GM10248 (cell line): ENCODE measurements at regions not wholly inside any gene's neighbourhood (a gene's known extent, or its start where the extent isn't known, plus 50 kb on each side); places are given as distances from the start of the nearest gene placed in this dataset.

Experiments used
- CTCF ChIA-PET: fragments of 300-600 bp; sonication (Branson Sonifier 250); formaldehyde crosslinking; extraction: SDS; loops from one replicate; lab custom pipeline; 2021; ENCODE audit warnings: antibody characterized with exemption; lab: Yijun Ruan, JAX
- POLR2A ChIA-PET: fragments of 350-650 bp; sonication (Branson Sonifier 250); formaldehyde crosslinking; extraction: SDS; loops from one replicate; lab custom pipeline; 2020; ENCODE audit warnings: antibody characterized with exemption; lab: Yijun Ruan, JAX
- DNase-seq: peaks from one replicate; pipeline ENCODE4 v3.0.0; 2012; ENCODE audit errors: extremely low spot score
- TF ChIP-seq, protein P1 (sequence below): IDR thresholded peaks from 2 replicates; pipeline ENCODE4 v1.5.1; 2012; ENCODE audit warnings: mild to moderate bottlenecking, low read depth; ENCODE audit errors: extremely low read depth, missing control alignments, control extremely low read depth

DNA sequence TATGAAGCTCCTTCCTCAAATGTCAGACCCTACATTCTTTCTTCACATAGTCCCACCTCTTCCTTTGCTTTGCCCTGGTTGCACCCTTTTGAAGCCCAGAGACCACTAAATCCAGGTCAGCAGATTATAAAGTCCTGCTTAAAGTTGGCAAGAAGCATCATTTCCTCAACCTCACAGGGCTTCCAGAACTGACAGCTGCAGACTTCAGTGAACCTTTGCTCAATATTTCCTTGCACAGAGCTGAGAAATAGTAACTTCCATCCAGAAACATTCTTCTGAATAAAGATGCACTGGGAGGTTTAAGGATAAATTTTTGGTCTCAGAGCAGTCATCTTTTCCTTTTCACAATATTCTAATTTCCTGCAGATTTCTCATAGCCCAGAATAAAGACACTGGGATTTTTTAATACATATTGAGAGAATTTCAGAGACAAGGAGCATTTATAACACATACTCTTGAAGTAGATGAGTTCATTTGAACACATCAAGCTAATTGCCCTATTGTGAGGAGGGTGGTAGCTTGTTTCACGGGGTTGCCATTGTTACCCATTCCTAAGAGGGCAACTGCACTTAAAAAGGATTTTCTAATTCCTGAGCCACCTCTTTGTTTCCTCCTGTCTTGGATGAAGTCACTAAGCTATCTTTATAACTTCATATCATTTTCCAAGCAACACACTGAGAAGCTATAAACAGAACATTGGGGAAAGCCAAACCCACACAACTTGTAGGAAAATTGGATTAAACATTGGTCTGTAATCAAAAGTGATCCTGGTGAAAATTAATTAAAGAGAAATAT is 150.2 kb upstream of the PLN start:
- POLR2A ChIA-PET = no interaction called here
- no peak for DNase-seq
- TF ChIP-seq, protein P1, sequence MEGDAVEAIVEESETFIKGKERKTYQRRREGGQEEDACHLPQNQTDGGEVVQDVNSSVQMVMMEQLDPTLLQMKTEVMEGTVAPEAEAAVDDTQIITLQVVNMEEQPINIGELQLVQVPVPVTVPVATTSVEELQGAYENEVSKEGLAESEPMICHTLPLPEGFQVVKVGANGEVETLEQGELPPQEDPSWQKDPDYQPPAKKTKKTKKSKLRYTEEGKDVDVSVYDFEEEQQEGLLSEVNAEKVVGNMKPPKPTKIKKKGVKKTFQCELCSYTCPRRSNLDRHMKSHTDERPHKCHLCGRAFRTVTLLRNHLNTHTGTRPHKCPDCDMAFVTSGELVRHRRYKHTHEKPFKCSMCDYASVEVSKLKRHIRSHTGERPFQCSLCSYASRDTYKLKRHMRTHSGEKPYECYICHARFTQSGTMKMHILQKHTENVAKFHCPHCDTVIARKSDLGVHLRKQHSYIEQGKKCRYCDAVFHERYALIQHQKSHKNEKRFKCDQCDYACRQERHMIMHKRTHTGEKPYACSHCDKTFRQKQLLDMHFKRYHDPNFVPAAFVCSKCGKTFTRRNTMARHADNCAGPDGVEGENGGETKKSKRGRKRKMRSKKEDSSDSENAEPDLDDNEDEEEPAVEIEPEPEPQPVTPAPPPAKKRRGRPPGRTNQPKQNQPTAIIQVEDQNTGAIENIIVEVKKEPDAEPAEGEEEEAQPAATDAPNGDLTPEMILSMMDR = no peak
- CTCF ChIA-PET = interaction anchor here (1.3 to 1.9 kb wide), 4 partner anchors 9 to 26 kb away, joined by 3 to 5 read pairs (median 4); no protein-coding TSS in a partner anchor

DNA sequence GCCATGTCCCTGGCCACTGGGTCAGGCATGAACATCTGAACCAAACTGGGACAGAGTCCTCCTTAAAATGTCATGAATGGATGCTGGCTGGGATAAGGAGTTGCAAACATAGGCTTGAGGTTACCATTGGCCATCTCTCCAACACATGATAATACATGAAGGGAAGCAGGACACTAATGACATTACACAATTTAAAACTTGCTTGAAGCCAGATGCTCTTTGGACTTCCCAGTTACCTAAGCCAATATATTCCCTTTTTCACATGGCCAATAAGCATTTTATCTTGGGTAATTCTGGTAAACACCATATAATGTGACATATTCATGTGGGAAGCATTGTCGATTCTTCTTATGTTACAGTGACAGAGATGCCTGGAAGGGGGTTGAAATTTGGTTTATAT is 148.0 kb upstream of the PLN start:
- POLR2A ChIA-PET = no interaction called here
- CTCF ChIA-PET = no interaction called here
- TF ChIP-seq, protein P1 = no peak
- DNase-seq = no peak

DNA sequence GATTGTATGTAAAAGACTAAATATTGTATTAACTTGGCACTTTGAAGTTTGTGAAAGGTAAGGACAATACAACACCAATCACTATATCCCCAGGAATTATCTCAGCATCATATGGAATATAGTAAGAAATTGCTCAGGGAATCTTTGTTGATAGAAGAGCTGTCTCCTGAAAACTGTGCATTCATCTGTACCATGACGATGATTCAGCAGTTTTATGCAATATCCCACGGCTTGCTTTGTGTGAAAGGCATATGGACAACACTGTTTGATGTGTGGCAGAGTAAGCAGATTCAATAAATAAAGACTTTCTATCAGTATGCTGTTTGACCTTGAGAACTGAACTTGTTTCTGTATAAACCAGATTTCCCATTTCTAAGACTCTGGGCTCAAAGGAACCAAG is 147.5 kb upstream of the PLN start:
- TF ChIP-seq, protein P1 = no peak
- ChIA-PET POLR2A (no interaction called here), CTCF (interaction anchor here (0.8 kb wide), 1 partner anchor 15 kb away, joined by 3 read pairs; no protein-coding TSS in a partner anchor)
- no peak for DNase-seq

DNA sequence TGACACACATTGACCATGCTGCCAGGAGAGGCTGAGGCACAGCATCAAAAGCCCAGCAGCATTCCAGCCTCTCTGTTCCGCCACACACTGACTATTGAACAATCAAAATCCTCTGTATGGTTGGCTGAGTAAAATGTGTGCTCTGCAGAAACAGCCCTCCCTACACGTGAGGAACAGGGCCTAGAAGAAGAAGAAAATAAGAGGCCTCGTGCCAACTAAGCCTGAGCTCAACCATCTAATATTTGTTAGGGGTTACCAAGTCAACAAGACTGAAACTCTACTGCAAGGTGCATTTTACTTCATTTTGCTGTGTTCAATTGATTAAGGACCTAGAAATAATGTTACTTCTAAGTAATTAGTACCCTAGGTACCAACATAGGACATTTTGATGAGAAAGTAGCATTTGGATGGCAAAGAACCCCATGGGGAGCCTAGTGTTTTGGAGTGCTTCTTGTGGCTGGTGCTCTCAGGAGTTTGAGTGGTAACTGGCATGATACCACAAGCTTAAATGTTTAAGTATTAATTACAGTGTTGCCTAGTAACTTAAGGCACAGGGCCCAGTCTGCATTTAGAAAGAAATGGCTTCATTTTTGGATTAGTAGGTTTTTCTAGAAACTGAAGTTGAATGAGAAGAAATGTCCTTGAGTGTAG is 146.6 kb upstream of the PLN start:
- ChIA-PET POLR2A (no interaction called here), CTCF (interaction anchor here (0.8 kb wide), 1 partner anchor 16 kb away, joined by 3 read pairs; no protein-coding TSS in a partner anchor)
- DNase-seq = no peak
- TF ChIP-seq, protein P1 = no peak

DNA sequence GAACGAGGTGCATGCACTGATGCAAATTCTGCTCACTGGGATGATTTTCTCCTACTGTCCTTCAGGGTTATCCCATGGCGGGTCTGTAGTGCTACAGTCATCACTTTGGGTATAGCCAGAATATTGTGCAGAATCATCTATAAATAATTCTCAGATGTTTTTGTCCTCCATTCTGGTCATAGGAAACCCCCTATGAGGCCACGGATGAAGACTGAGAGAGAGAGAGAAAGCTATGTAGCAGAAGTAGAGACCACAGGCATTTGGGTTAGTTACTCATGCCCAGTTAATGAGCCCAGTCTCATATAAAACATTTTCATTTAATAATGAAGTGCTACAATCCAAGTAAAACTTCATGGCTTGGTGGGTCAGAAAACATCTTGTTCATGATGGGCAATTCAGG is 145.1 kb upstream of the PLN start:
- DNase-seq = no peak
- CTCF ChIA-PET = no interaction called here
- POLR2A ChIA-PET = no interaction called here
- TF ChIP-seq, protein P1 = no peak

DNA sequence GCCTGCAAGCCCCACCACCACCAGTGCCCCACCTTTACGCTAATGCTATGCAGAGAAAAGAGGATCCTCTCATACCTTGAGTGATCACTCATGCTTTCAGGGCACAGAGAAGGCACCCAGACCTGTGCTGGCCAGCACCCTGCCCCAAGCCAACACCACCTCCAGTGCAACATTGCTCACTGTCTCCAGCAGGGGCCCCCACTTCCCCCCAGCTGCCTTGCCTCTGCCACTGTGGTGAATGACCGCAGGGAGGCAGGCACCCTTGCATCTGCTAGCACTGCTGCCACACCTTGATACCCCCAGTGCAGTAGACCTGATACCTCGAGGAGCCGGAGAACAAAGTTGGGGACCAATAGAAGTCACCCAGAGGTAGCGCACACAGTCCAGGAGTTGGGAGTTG is 139.2 kb upstream of the PLN start:
- CTCF ChIA-PET = interaction anchor here (1.3 kb wide), 1 partner anchor 53 kb away, joined by 3 read pairs; no protein-coding TSS in a partner anchor
- POLR2A ChIA-PET = no interaction called here
- TF ChIP-seq, protein P1 = no peak
- no peak for DNase-seq
